ENCODE measurements at regions not wholly inside any gene's neighbourhood (a gene's known extent, or its start where the extent isn't known, plus 50 kb on each side); places are given as distances from the start of the nearest gene placed in this dataset.

GRCh38 chr13:34628209-34628682, 313.8 kb upstream of the NBEA start:
- no peaks in the 10 kb centered on the region for H3K36me3 ChIP-seq (ENCODE audit: control insufficient read depth, insufficient read depth, low read length)
- no peak for DNase-seq (ENCODE audit: extremely low read depth, insufficient read length)
- no peaks in the 10 kb centered on the region for H3K27me3 ChIP-seq (replicated peaks; ENCODE audit: control insufficient read depth, insufficient read depth, low read length)
- H3K4me3 ChIP-seq (replicated peaks; ENCODE audit: low read depth, low read length) = no peak overlapping the region
- no peak for TF ChIP-seq CTCF (IDR thresholded peaks at IDR 0.05; ENCODE audit: insufficient read depth, low read length, poor library complexity, severe bottlenecking)

GRCh38 chr13:34634448-34634847, 307.6 kb upstream of the NBEA start:
- no peak for TF ChIP-seq CTCF (IDR thresholded peaks at IDR 0.05; ENCODE audit: insufficient read depth, low read length, poor library complexity, severe bottlenecking)
- DNase-seq (ENCODE audit: extremely low read depth, insufficient read length) = no peak
- Histone ChIP-seq H3K27me3 (replicated peaks; ENCODE audit: control insufficient read depth, insufficient read depth, low read length) (no peaks in the 10 kb centered on the region), H3K36me3 (ENCODE audit: control insufficient read depth, insufficient read depth, low read length) (no peaks in the 10 kb centered on the region), H3K4me3 (replicated peaks; ENCODE audit: low read depth, low read length) (no peak overlapping the region)

GRCh38 chr13:34637138-34637537, 304.9 kb upstream of the NBEA start:
- DNase-seq (ENCODE audit: extremely low read depth, insufficient read length) = no peak
- TF ChIP-seq CTCF (IDR thresholded peaks at IDR 0.05; ENCODE audit: insufficient read depth, low read length, poor library complexity, severe bottlenecking) = no peak
- Histone ChIP-seq H3K4me3 (replicated peaks; ENCODE audit: low read depth, low read length) (no peak overlapping the region), H3K36me3 (ENCODE audit: control insufficient read depth, insufficient read depth, low read length) (no peaks in the 10 kb centered on the region), H3K27me3 (replicated peaks; ENCODE audit: control insufficient read depth, insufficient read depth, low read length) (no peaks in the 10 kb centered on the region)

GRCh38 chr13:34637636-34638035, 304.4 kb upstream of the NBEA start:
- DNase-seq (ENCODE audit: extremely low read depth, insufficient read length) = no peak
- H3K36me3 ChIP-seq (ENCODE audit: control insufficient read depth, insufficient read depth, low read length) = no peaks in the 10 kb centered on the region
- H3K4me3 ChIP-seq (replicated peaks; ENCODE audit: low read depth, low read length) = no peak overlapping the region
- no peaks in the 10 kb centered on the region for H3K27me3 ChIP-seq (replicated peaks; ENCODE audit: control insufficient read depth, insufficient read depth, low read length)
- no peak for TF ChIP-seq CTCF (IDR thresholded peaks at IDR 0.05; ENCODE audit: insufficient read depth, low read length, poor library complexity, severe bottlenecking)

GRCh38 chr13:34638897-34639296, 303.2 kb upstream of the NBEA start:
- TF ChIP-seq CTCF (IDR thresholded peaks at IDR 0.05; ENCODE audit: insufficient read depth, low read length, poor library complexity, severe bottlenecking) = no peak
- DNase-seq (ENCODE audit: extremely low read depth, insufficient read length) = no peak
- no peak overlapping the region for H3K4me3 ChIP-seq (replicated peaks; ENCODE audit: low read depth, low read length)

More at GRCh38 chr13:34638897-34639296, 303.2 kb upstream of the NBEA start:
- Histone ChIP-seq H3K36me3 (ENCODE audit: control insufficient read depth, insufficient read depth, low read length) (no peaks in the 10 kb centered on the region), H3K27me3 (replicated peaks; ENCODE audit: control insufficient read depth, insufficient read depth, low read length) (no peaks in the 10 kb centered on the region)
